GM10266 (cell line): ENCODE measurements at regions not wholly inside any gene's neighbourhood (a gene's known extent, or its start where the extent isn't known, plus 50 kb on each side); places are given as distances from the start of the nearest gene placed in this dataset.

Source experiments
- DNase-seq: peaks from one replicate; pipeline ENCODE4 v3.0.0; 2012; ENCODE audit errors: extremely low spot score
- CTCF ChIP-seq: IDR thresholded peaks from 2 replicates; pipeline ENCODE4 v1.5.1; 2012; ENCODE audit warnings: mild to moderate bottlenecking, low read depth; ENCODE audit not compliant: control insufficient read depth, insufficient read depth; ENCODE audit errors: missing control alignments

GRCh38 chr11:86128914-86129313, 60.0 kb upstream of the PICALM start:
- TF ChIP-seq CTCF, result no peak

GRCh38 chr11:86126862-86127261, 58.0 kb upstream of the PICALM start:
- TF ChIP-seq CTCF, result no peak
- no peak for DNase-seq

More at GRCh38 chr11:86128914-86129313, 60.0 kb upstream of the PICALM start:
- DNase-seq, result no peak

GRCh38 chr11:86124251-86125233, 55.7 kb upstream of the PICALM start:
- peak; percentile 27 for DNase-seq

GRCh38 chr11:86122773-86123172, 53.9 kb upstream of the PICALM start:
- no peak for TF ChIP-seq CTCF
- no peak for DNase-seq

More at GRCh38 chr11:86124251-86125233, 55.7 kb upstream of the PICALM start:
- no peak for TF ChIP-seq CTCF

- no peak for TF ChIP-seq CTCF
- no peak for DNase-seq
Observed at GRCh38 chr11:86120807-86121206, 51.9 kb upstream of the PICALM start.

GRCh38 chr11:86119906-86120305, 51.0 kb upstream of the PICALM start:
- no peak for TF ChIP-seq CTCF
- DNase-seq, result no peak

GRCh38 chr11:86119077-86119476, 50.2 kb upstream of the PICALM start:
- TF ChIP-seq CTCF, result no peak
- no peak for DNase-seq
